ENCODE measurements at regions not wholly inside any gene's neighbourhood (a gene's known extent, or its start where the extent isn't known, plus 50 kb on each side); places are given as distances from the start of the nearest gene placed in this dataset.
A peak's percentile ranks its signal among the peaks of the same experiment; 100 is the strongest.
"Not testable (repeated sequence)": the region's sequence is repeated elsewhere in the genome, so short reads cannot be mapped to it uniquely, and the experiment has no call there.

DNA sequence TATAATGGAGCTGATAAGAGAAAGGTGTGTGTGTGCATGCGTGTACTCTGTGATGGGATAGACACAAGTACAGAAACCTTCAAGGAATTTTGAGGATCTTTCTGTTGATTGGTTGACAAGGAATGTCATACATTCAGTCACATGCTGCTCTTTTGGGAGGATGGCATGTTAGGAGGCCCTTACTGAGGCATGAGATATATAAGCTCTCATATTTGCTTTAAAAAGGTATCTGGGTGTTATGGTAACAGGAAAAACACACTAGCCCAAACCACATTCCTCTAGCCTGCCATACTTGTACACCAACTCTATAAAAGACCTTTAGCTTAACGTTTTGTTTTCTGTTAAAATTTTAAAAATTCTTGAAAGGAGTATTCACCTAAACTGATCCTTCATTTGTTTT is 72.5 kb upstream of the EGFR start:
- Histone ChIP-seq H3K4me3 (ENCODE audit: low read depth, low read length) (no peak overlapping the region), H3K9me3 (ENCODE audit: control insufficient read depth, insufficient read depth, low read length) (no peaks in the 10 kb centered on the region), H3K4me1 (ENCODE audit: control insufficient read depth, insufficient read depth, low read length) (no peaks in the 10 kb centered on the region), H3K27ac (ENCODE audit: low read depth, low read length) (no peak overlapping the region), H3K27me3 (ENCODE audit: control insufficient read depth, insufficient read depth, low read length) (no peaks in the 10 kb centered on the region), H3K36me3 (ENCODE audit: control insufficient read depth, insufficient read depth, low read length) (no peaks in the 10 kb centered on the region)
- DNase-seq (ENCODE audit: low read depth in 4 of 6, low spot score in 6 of 6), result no peak
- 100% methylated on average over 1 of the region's 2 CpGs for WGBS (ENCODE audit: insufficient coverage)

DNA sequence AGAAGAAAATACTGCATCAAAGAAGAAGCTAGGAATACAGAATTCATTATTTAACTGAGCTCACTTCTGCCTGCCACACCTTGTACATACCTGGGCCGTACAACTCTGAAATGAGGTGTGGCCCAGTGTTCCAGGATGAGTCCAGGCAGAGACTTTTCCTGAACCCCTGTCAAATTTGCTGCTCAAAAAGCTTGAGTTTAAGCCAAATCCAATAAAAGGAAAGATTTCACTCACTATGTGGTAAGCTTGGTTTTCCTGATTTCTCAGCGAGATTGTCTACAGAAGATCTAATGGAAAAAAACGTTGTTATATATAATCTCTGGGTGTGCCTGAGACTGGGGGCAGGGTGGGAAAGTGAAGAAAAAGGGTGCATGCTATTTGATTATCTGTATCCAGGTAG is 72.1 kb upstream of the EGFR start:
- DNase-seq (ENCODE audit: low read depth in 4 of 6, low spot score in 6 of 6), result no peak
- H3K36me3 ChIP-seq (ENCODE audit: control insufficient read depth, insufficient read depth, low read length), result no peaks in the 10 kb centered on the region
- no peaks in the 10 kb centered on the region for H3K27me3 ChIP-seq (ENCODE audit: control insufficient read depth, insufficient read depth, low read length)
- H3K27ac ChIP-seq (ENCODE audit: low read depth, low read length), result no peak overlapping the region
- no peaks in the 10 kb centered on the region for H3K4me1 ChIP-seq (ENCODE audit: control insufficient read depth, insufficient read depth, low read length)
- 100% methylated on average over 1 of the region's 3 CpGs for WGBS (ENCODE audit: insufficient coverage)
- H3K4me3 ChIP-seq (ENCODE audit: low read depth, low read length), result no peak overlapping the region
- H3K9me3 ChIP-seq (ENCODE audit: control insufficient read depth, insufficient read depth, low read length), result no peaks in the 10 kb centered on the region

DNA sequence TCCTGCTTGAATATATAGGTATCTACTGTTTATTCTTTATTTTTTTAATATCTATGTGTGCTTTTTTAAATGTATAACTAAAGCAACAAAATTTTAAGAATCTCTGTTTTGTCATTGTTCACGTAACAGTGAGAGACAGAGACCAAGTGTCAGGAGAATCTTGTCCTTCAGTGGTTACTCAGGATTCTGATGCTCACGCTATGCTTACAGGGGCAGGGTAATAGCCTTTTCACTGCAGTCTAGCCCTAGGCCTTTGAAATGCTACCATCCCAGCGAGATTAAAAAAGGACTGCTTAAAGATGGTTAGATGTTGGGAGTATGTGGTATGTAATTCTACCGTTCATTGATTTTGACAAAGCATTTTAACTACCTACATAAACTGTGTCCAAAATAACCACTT is 71.6 kb upstream of the EGFR start:
- Histone ChIP-seq H3K27ac (ENCODE audit: low read depth, low read length) (no peak overlapping the region), H3K36me3 (ENCODE audit: control insufficient read depth, insufficient read depth, low read length) (no peaks in the 10 kb centered on the region), H3K4me3 (ENCODE audit: low read depth, low read length) (no peak overlapping the region), H3K9me3 (ENCODE audit: control insufficient read depth, insufficient read depth, low read length) (no peaks in the 10 kb centered on the region), H3K27me3 (ENCODE audit: control insufficient read depth, insufficient read depth, low read length) (no peaks in the 10 kb centered on the region), H3K4me1 (ENCODE audit: control insufficient read depth, insufficient read depth, low read length) (no peaks in the 10 kb centered on the region)
- WGBS (ENCODE audit: insufficient coverage), result 96% methylated on average over 2 of the region's 4 CpGs
- no peak for DNase-seq (ENCODE audit: low read depth in 4 of 6, low spot score in 6 of 6)

DNA sequence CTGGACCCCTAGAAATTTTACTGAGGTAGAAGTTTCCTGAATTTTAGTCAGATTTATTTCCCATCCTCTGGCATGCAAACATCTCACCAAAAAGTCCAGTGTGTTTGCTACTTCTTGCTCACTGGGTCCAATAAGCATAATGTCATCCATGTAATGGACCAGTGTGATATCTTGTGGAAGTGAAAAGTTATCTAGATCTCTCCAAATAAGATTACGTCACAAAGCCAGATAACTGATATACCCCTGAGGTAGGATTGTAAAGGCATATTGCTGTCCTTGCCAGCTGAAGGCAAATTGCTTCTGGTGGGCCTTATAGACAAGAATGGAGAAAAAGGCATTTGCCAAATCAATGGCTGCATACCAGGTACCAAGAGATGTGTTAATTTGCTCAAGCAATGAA is 69.3 kb upstream of the EGFR start:
- H3K9me3 ChIP-seq (ENCODE audit: control insufficient read depth, insufficient read depth, low read length); H3K36me3 ChIP-seq (ENCODE audit: control insufficient read depth, insufficient read depth, low read length); H3K4me3 ChIP-seq (ENCODE audit: low read depth, low read length); H3K27ac ChIP-seq (ENCODE audit: low read depth, low read length); H3K27me3 ChIP-seq (ENCODE audit: control insufficient read depth, insufficient read depth, low read length); H3K4me1 ChIP-seq (ENCODE audit: control insufficient read depth, insufficient read depth, low read length); DNase-seq (ENCODE audit: low read depth in 4 of 6, low spot score in 6 of 6): not testable (repeated sequence)
- WGBS (ENCODE audit: insufficient coverage), result no CpG with 5 or more reads among the region's 1 CpG

DNA sequence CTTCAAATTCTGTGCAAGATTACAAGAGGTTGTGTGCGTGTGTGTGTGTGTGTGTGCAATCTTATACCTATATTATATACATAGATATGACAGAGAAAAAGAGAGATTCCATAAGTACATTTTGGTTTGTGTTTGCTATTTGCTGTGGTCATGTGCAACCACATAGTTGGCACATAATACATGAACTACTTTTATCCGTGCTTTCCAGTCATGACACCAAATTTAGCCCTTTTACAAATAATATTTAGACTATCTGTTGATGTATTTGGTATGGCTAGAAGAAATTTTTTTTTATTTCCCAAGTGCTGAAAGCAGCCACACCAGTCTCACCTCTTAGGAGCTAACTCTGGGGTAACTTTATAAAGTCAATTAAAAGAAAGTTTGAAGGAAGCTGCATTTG is 63.5 kb upstream of the EGFR start:
- Histone ChIP-seq H3K9me3 (ENCODE audit: control insufficient read depth, insufficient read depth, low read length) (no peaks in the 10 kb centered on the region), H3K36me3 (ENCODE audit: control insufficient read depth, insufficient read depth, low read length) (no peaks in the 10 kb centered on the region), H3K27ac (ENCODE audit: low read depth, low read length) (no peak overlapping the region), H3K27me3 (ENCODE audit: control insufficient read depth, insufficient read depth, low read length) (no peaks in the 10 kb centered on the region), H3K4me3 (ENCODE audit: low read depth, low read length) (no peak overlapping the region), H3K4me1 (ENCODE audit: control insufficient read depth, insufficient read depth, low read length) (no peaks in the 10 kb centered on the region)
- no peak for DNase-seq (ENCODE audit: low read depth in 4 of 6, low spot score in 6 of 6)
- WGBS (ENCODE audit: insufficient coverage), result no CpG with 5 or more reads among the region's 2 CpGs

DNA sequence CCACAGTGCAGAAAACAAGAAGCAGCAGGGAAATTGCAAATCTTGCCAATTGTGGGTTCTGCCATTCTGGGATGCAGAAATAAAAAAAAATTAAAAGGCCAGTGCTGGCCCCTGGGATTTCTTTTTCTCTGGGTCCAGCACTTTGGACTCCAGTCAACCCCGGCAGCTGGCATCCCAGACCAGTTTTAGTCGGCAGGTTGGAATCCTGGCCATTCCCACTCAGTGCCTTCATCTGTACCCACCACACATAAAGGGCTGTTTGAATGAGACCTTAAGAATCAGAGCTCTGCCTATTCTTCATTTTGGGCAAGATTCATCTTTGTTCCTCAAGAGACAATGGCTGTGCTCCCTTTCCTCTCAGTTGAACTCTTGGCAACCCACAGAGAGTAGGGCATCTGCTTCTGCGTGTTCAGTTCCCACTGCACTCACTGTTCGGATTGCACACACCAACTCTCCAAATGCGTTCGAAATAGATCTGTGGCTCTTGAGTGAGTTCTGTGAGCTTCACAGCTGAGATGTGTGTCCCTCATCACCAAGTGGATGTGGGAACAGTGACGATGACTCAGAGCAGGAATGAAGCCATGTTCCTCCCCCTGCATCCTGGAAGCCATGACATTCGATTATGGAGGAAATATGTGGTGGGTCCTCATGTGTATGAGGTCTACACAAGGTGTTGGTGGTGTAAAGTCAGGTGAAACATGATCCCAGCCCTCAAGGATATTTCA is 63.0 kb upstream of the EGFR start:
- no peaks in the 10 kb centered on the region for H3K4me1 ChIP-seq (ENCODE audit: control insufficient read depth, insufficient read depth, low read length)
- H3K27me3 ChIP-seq (ENCODE audit: control insufficient read depth, insufficient read depth, low read length), result no peaks in the 10 kb centered on the region
- 31% methylated on average over 4 of the region's 8 CpGs for WGBS (ENCODE audit: insufficient coverage)
- peak in 2 of 6 donors; percentile 39 to 62 for DNase-seq (ENCODE audit: low read depth in 4 of 6, low spot score in 6 of 6)
- H3K4me3 ChIP-seq (ENCODE audit: low read depth, low read length), result no peak overlapping the region
- no peak overlapping the region for H3K27ac ChIP-seq (ENCODE audit: low read depth, low read length)
- no peaks in the 10 kb centered on the region for H3K36me3 ChIP-seq (ENCODE audit: control insufficient read depth, insufficient read depth, low read length)
- H3K9me3 ChIP-seq (ENCODE audit: control insufficient read depth, insufficient read depth, low read length), result no peaks in the 10 kb centered on the region

DNA sequence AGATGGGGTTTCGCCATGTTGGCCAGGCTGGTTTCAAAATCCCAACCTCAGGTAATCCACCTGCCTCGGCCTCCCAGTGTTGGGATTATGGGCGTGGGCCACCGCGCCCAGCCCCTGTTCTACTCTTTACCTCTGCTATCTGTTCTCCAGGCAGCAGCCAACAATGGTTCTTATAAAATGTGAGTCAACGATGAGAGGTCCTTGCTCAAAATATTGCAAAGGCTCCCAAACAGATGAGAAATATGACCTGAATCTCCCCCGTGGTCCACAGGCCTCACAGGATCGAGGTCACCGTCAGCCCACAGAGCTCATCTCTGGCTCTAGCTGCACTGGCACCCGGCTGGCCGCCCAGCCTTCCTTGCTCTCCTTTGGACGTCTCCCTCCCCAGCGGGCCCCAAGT is 62.0 kb upstream of the EGFR start:
- no peak overlapping the region for H3K4me3 ChIP-seq (ENCODE audit: low read depth, low read length)
- no peaks in the 10 kb centered on the region for H3K36me3 ChIP-seq (ENCODE audit: control insufficient read depth, insufficient read depth, low read length)
- DNase-seq (ENCODE audit: low read depth in 4 of 6, low spot score in 6 of 6), result no peak
- no peaks in the 10 kb centered on the region for H3K4me1 ChIP-seq (ENCODE audit: control insufficient read depth, insufficient read depth, low read length)
- WGBS (ENCODE audit: insufficient coverage), result 95% methylated on average over 13 of the region's 13 CpGs
- no peak overlapping the region for H3K27ac ChIP-seq (ENCODE audit: low read depth, low read length)
- H3K27me3 ChIP-seq (ENCODE audit: control insufficient read depth, insufficient read depth, low read length), result no peaks in the 10 kb centered on the region
- no peaks in the 10 kb centered on the region for H3K9me3 ChIP-seq (ENCODE audit: control insufficient read depth, insufficient read depth, low read length)

DNA sequence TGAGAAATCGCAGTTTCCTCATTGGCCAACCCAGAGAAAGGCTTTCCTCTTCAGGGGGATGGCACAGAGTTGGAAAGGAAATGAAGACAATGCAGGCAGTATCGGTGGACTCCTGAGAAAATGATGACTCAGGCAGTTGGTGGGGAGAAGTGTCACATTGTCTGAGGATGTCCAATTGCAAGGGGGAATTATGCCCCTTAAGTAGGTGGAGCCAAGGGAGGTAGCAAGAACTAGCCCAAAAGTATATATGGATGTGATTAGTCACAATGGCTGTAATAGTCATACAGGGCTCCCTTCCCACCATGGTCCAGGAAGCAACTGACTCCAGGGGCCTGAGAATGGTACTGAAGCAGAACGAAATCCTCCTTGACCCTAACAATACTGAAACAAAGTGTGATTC is 58.3 kb upstream of the EGFR start:
- H3K4me3 ChIP-seq (ENCODE audit: low read depth, low read length), result no peak overlapping the region
- no peaks in the 10 kb centered on the region for H3K9me3 ChIP-seq (ENCODE audit: control insufficient read depth, insufficient read depth, low read length)
- no peaks in the 10 kb centered on the region for H3K36me3 ChIP-seq (ENCODE audit: control insufficient read depth, insufficient read depth, low read length)
- DNase-seq (ENCODE audit: low read depth in 4 of 6, low spot score in 6 of 6), result no peak
- no peaks in the 10 kb centered on the region for H3K27me3 ChIP-seq (ENCODE audit: control insufficient read depth, insufficient read depth, low read length)
- H3K27ac ChIP-seq (ENCODE audit: low read depth, low read length), result no peak overlapping the region
- 82% methylated on average over 2 of the region's 3 CpGs for WGBS (ENCODE audit: insufficient coverage)
- H3K4me1 ChIP-seq (ENCODE audit: control insufficient read depth, insufficient read depth, low read length), result no peaks in the 10 kb centered on the region

DNA sequence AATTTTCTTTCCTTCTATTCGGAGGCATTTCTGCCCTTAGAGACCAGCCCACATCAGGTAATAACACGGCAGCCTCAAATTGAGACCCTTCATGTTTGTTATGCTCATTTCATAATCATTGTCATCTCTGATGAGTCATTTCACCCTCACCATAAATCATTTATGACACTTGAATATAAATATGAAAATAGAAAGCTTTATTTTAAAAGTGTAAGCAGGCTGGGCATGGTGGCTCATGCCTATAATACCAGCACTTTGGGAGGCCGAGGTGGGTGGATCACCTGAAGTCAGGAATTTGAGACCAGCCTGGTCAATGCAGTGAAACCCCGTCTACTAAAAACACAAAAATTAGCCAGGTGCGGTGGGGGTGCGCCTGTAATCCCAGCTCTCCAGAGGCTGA is 57.4 kb upstream of the EGFR start:
- no peaks in the 10 kb centered on the region for H3K36me3 ChIP-seq (ENCODE audit: control insufficient read depth, insufficient read depth, low read length)
- H3K4me3 ChIP-seq (ENCODE audit: low read depth, low read length), result no peak overlapping the region
- H3K9me3 ChIP-seq (ENCODE audit: control insufficient read depth, insufficient read depth, low read length), result no peaks in the 10 kb centered on the region
- H3K27ac ChIP-seq (ENCODE audit: low read depth, low read length), result no peak overlapping the region
- no peaks in the 10 kb centered on the region for H3K27me3 ChIP-seq (ENCODE audit: control insufficient read depth, insufficient read depth, low read length)
- DNase-seq (ENCODE audit: low read depth in 4 of 6, low spot score in 6 of 6), result peak in 1 of 6 donors; percentile 15
- WGBS (ENCODE audit: insufficient coverage), result 73% methylated on average over 3 of the region's 6 CpGs
- no peaks in the 10 kb centered on the region for H3K4me1 ChIP-seq (ENCODE audit: control insufficient read depth, insufficient read depth, low read length)

DNA sequence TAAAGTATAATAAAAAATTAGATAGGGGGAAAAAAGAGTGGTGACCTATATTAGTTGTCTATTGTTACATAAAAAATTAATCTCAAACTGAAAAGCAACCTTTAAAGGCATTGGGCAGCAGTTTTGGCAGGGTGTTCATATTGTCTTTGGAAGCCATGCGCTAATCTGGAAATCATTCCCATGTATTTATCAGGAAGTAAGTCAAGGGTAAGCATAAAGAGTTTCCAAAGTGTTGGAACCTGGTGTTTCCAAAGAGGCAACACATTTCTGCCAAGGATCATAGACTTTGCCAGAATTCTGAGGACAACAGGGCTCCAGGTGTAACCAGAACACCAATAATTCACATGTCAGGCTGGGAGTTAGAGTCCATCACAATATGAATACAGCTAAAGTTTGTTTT is 55.7 kb upstream of the EGFR start:
- Histone ChIP-seq H3K9me3 (ENCODE audit: control insufficient read depth, insufficient read depth, low read length) (no peaks in the 10 kb centered on the region), H3K27ac (ENCODE audit: low read depth, low read length) (no peak overlapping the region), H3K36me3 (ENCODE audit: control insufficient read depth, insufficient read depth, low read length) (no peaks in the 10 kb centered on the region), H3K27me3 (ENCODE audit: control insufficient read depth, insufficient read depth, low read length) (no peaks in the 10 kb centered on the region), H3K4me3 (ENCODE audit: low read depth, low read length) (no peak overlapping the region), H3K4me1 (ENCODE audit: control insufficient read depth, insufficient read depth, low read length) (no peaks in the 10 kb centered on the region)
- WGBS (ENCODE audit: insufficient coverage), result no CpG with 5 or more reads among the region's 1 CpG
- DNase-seq (ENCODE audit: low read depth in 4 of 6, low spot score in 6 of 6), result no peak

Data from spinal cord (tissue), 9 donors.